Activated naive CD8-positive, alpha-beta T cell (primary cell): ENCODE measurements at regions not wholly inside any gene's neighbourhood (a gene's known extent, or its start where the extent isn't known, plus 50 kb on each side); places are given as distances from the start of the nearest gene placed in this dataset.

Experiments used
- H3K27ac Mint-ChIP-seq: one replicate; pipeline ENCODE4 v1.8.0; 2021; ENCODE audit warnings: mixed read lengths
- H3K27me3 Mint-ChIP-seq: one replicate; pipeline ENCODE4 v1.8.0; 2021; ENCODE audit warnings: mixed read lengths
- H3K36me3 Mint-ChIP-seq: one replicate; pipeline ENCODE4 v1.8.0; 2021; ENCODE audit warnings: mixed read lengths
- H3K4me1 Mint-ChIP-seq: one replicate; pipeline ENCODE4 v1.8.0; 2021; ENCODE audit warnings: low read depth, mixed read lengths
- H3K4me3 Mint-ChIP-seq: one replicate; pipeline ENCODE4 v1.8.0; 2021; ENCODE audit warnings: mild to moderate bottlenecking, mixed read lengths
- H3K9me3 Mint-ChIP-seq: one replicate; pipeline ENCODE4 v1.8.0; 2021; ENCODE audit warnings: low read depth, mixed read lengths

DNA sequence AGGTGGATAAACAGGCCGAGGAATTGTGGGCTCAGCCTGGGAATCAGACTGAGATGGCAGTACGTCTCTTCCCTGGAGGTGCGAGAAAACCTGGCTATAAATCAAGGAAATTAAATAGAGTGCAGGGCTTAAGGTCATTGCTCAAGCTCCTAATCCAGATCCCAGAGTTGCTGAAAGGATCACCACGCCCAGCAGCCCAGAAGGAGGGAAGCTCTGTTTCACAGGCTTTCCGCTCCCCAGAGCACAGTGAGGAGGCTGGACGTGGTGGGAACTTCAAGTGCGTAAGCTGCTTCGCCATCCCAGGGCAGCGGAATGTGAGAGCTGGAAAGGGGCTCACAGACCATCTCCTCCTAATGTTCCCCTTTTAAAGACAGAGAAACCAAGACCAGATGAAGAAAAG lies 651.6 kb upstream of the TBX3 start:
- Mint-ChIP-seq H3K36me3 (no peaks in the 10 kb centered on the region), H3K27ac (no peak overlapping the region), H3K27me3 (no peaks in the 10 kb centered on the region), H3K4me3 (no peak overlapping the region), H3K9me3 (no peaks in the 10 kb centered on the region), H3K4me1 (no peaks in the 10 kb centered on the region)

DNA sequence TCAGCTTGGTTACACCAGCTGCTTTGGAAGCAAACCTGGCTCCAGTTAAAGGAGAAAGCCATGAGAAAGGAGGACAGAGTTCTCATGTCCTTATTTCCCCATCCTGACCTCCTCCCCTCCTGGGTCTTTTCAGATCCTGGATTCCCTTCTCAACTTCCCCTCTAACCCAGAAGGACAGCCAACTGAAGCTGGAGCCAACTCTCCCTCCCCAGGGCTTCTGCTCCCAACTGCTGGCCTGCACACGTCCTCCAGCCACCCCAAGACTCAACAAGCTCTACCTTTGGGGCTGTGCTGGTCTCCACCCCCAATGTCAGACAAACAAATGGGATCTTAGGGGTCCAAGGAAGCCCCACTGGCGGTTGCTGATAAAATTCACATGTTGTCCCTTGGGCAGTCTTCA lies 651.1 kb upstream of the TBX3 start:
- H3K4me3 Mint-ChIP-seq: no peak overlapping the region
- no peaks in the 10 kb centered on the region for H3K9me3 Mint-ChIP-seq
- H3K36me3 Mint-ChIP-seq: no peaks in the 10 kb centered on the region
- no peak overlapping the region for H3K27ac Mint-ChIP-seq
- no peaks in the 10 kb centered on the region for H3K27me3 Mint-ChIP-seq
- no peaks in the 10 kb centered on the region for H3K4me1 Mint-ChIP-seq

DNA sequence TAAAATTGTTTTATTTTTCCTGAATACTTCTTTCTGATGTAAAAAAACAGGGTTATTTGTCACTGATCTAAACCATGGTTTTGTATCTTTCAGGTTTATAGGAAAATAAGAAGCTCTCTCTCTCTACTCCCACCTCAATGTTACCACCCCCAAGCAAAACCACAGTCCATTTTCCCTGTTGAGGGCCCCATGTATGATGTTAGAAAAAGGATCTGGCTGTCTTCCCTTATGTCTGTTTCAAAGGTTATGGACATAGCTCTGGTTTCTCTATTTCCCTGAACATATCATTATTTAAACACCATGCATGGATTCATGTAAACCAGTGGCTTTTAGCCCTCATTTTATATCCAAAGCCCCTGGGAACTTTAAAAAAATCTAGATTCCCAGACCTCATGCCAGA lies 649.0 kb upstream of the TBX3 start:
- H3K9me3 Mint-ChIP-seq: peaks cover 6% of the 10 kb centered on the region
- H3K4me1 Mint-ChIP-seq: no peaks in the 10 kb centered on the region
- no peak overlapping the region for H3K27ac Mint-ChIP-seq
- H3K36me3 Mint-ChIP-seq: no peaks in the 10 kb centered on the region
- H3K27me3 Mint-ChIP-seq: no peaks in the 10 kb centered on the region
- no peak overlapping the region for H3K4me3 Mint-ChIP-seq

DNA sequence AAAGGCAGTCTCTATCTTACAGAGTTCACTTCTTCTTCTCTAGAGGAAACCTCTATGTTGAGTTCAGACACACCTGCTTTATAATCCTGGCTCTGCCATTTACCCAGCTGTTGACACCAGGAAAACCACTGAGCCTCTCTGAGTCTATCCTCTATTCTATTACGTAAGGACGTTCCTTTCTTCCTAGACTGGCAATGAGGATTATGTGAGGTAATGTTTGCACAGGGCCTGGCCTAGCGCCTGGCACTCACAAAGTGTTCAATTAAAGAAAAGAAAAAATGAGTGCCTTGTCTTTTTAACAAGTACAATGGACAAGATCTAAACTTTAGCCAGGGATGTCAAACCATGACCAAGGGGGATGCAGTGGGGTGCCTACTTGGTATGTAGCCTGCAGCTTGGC lies 641.9 kb upstream of the TBX3 start:
- H3K36me3 Mint-ChIP-seq: peaks cover 2% of the 10 kb centered on the region
- H3K4me3 Mint-ChIP-seq: no peak overlapping the region
- H3K4me1 Mint-ChIP-seq: no peaks in the 10 kb centered on the region
- no peak overlapping the region for H3K27ac Mint-ChIP-seq
- peaks cover 24% of the 10 kb centered on the region for H3K9me3 Mint-ChIP-seq
- H3K27me3 Mint-ChIP-seq: peaks cover 2% of the 10 kb centered on the region

DNA sequence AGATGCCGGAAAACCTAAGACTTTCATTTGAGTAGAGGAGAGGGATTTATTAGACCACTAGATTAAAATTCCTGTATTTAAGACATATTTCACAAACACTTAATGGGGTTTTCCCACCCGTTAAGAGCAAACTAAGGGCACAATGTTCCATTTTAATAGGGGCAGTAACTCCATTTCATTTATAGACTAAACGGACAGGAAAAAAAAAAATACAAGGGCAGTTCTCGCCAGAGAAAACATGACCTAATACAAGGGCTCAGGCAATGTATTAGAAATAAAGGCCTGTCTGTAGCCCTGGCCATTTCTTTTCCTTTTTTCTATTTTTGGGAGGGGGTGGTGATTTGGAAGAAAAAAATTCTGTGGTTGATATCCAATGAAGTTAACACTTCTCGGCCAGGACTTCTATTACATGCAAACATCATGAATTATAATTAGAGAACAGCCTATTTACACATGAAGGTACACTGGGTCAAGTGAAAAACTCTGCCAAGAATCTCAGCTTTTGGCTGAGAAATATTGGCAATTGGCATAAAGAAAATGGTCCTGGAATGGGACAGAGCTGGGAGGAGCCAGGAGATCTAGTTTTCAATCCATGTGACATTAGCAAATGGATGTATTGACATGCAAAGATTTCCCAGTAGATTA lies 641.1 kb upstream of the TBX3 start:
- Mint-ChIP-seq H3K36me3 (peaks cover 2% of the 10 kb centered on the region), H3K4me3 (no peak overlapping the region), H3K9me3 (peaks cover 24% of the 10 kb centered on the region), H3K27ac (no peak overlapping the region), H3K4me1 (no peaks in the 10 kb centered on the region), H3K27me3 (peaks cover 2% of the 10 kb centered on the region)

DNA sequence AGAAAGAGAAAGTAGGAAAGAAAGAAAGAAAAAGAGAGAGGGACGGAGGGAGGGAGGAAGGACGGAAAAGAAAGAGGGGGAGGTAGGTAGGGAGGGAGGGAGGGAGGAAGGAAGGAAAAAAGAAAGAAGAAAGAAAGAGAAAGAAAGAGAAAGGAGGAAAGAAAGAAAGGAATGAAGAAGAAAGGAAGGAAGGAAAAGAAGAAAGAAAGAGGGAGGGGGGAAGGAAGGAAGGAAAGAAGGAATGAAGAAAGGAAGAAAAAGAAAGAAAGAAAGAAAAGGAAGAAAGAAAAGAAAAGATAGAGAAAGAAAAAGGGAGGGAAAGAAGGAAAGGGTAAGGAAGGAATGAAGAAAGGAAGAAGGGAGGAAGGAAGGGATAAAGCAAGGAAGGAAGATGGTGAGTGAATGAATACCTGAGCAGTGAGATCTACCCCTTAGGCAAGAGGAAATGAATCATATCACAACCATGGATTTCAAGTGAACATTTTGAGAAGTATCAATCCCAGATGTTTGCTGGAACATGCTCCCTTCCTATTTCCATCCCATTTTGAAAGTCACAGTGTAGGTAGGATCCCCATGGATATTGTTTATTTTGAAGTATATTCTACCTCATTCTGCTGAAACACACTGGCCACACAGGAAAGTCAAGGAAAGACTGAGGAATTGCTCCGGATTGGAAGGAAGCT lies 639.4 kb upstream of the TBX3 start:
- no peaks in the 10 kb centered on the region for H3K4me1 Mint-ChIP-seq
- H3K9me3 Mint-ChIP-seq: peaks cover 18% of the 10 kb centered on the region
- H3K4me3 Mint-ChIP-seq: no peak overlapping the region
- H3K27me3 Mint-ChIP-seq: peaks cover 2% of the 10 kb centered on the region
- peaks cover 2% of the 10 kb centered on the region for H3K36me3 Mint-ChIP-seq
- no peak overlapping the region for H3K27ac Mint-ChIP-seq

DNA sequence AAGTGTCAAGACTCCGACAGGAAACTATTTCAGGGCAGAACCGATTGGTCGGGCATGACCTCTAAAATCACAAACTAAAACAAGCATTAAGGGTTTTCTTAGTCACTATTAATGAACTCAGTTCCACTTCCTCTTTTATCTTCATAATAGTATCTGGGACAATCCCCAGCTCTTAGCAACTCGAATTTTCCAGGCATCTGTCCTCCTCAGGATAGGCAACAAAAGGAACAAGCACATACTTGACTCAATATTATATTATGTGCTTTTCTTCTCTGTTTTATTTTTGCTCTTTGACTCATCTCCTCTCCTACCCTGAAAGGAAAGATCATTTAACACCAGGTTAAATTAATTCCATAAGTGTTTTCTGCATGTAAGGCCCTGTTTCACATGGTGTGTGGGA lies 638.3 kb upstream of the TBX3 start:
- no peak overlapping the region for H3K27ac Mint-ChIP-seq
- H3K27me3 Mint-ChIP-seq: peaks cover 2% of the 10 kb centered on the region
- H3K36me3 Mint-ChIP-seq: peaks cover 2% of the 10 kb centered on the region

DNA sequence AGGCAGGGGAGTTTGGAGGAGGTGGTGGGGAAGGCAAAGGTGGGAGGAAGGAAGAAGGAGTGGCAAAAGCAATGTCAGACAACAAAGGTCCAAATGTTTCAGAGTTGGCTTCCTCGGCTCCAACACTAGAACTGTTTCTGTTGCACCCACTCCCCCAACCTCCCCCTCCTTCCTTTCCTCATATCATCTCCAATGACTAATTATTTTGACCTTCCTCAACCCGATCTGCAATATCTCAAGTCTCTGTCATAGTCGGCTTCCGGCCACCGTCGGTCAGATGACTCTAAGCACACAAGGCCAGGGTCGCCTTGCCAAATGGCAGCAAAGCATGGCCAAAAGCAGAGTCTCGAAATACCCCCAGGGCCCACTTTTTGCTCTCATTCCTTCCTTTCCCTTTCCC lies 637.0 kb upstream of the TBX3 start:
- H3K9me3 Mint-ChIP-seq: peaks cover 11% of the 10 kb centered on the region
- peaks cover 2% of the 10 kb centered on the region for H3K36me3 Mint-ChIP-seq
- H3K27ac Mint-ChIP-seq: no peak overlapping the region
- H3K27me3 Mint-ChIP-seq: peaks cover 2% of the 10 kb centered on the region
- no peak overlapping the region for H3K4me3 Mint-ChIP-seq
- no peaks in the 10 kb centered on the region for H3K4me1 Mint-ChIP-seq

More for the DNA sequence above, 638.3 kb upstream of the TBX3 start:
- H3K4me1 Mint-ChIP-seq: no peaks in the 10 kb centered on the region
- no peak overlapping the region for H3K4me3 Mint-ChIP-seq
- peaks cover 11% of the 10 kb centered on the region for H3K9me3 Mint-ChIP-seq

DNA sequence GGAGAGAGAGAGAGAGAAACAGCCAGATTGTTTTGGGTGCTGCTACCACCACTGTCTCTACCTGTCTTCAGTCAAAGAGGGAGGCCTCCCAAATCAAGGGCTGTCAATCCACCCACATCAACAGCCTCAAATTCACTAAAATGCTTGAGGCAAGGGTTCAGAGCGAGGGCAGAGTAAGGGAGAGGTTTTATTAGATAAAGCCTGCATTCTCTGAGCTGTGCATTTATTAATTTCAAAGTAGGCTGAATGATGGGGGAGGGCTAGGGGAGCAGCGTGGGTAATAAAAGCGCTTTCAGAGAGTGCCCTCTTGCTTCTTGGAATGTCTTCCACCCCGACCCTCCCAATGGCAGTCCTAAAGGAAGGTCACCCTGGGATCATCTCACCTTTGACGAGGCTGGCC lies 636.5 kb upstream of the TBX3 start:
- no peak overlapping the region for H3K4me3 Mint-ChIP-seq
- H3K27me3 Mint-ChIP-seq: peaks cover 2% of the 10 kb centered on the region
- peaks cover 2% of the 10 kb centered on the region for H3K36me3 Mint-ChIP-seq
- no peak overlapping the region for H3K27ac Mint-ChIP-seq
- peaks cover 11% of the 10 kb centered on the region for H3K9me3 Mint-ChIP-seq
- no peaks in the 10 kb centered on the region for H3K4me1 Mint-ChIP-seq

DNA sequence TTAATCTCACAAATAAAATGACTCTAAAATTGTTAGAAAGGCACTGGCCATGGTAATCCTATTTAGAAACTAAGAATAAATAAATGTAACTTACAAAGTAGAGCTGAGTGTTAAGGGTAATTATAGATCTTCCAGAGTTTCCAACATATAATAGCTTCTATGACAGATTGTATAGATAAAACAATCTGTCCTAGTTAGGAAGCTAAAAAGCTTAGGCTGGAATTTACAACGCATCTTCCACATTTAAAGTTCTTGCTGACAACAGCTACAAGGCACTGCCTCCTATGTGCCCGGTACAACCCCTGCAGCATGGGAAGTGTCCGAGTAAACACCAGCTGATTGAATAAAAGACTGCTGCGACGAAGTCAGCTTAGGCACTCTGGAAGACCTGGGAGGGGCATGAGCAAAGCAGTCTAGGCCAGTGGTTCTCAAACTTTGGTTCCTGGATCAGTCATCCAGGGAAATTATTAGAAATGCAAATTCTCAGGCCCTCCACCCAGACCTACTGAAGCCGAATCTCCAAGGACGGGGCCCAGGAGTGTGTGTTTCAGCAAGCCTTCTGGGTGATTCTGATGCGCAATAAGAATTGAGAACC lies 635.6 kb upstream of the TBX3 start:
- peaks cover 2% of the 10 kb centered on the region for H3K36me3 Mint-ChIP-seq
- peaks cover 6% of the 10 kb centered on the region for H3K9me3 Mint-ChIP-seq
- H3K27me3 Mint-ChIP-seq: peaks cover 2% of the 10 kb centered on the region

DNA sequence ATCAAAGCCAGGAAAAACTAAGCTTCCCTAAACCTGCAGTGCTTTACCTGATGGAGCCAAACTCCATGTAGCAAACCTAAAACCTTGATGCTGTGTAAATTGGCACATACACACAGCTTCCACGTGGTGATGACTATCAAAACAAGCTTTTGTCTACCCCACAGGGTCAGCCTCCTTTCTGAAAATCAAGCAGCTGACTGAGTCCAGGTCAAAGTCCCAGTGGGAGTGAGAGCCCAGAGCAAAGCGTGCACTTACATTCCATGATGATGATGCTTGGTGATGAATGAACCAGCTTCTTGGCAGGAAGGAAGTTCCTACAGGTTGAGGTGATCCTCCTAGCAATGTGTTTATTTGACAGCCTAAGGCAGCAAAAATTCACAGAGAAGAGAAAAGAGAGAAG lies 630.0 kb upstream of the TBX3 start:
- Mint-ChIP-seq H3K27me3 (peaks cover 3% of the 10 kb centered on the region), H3K36me3 (no peaks in the 10 kb centered on the region), H3K4me3 (no peak overlapping the region), H3K4me1 (no peaks in the 10 kb centered on the region), H3K27ac (no peak overlapping the region), H3K9me3 (peaks cover 5% of the 10 kb centered on the region)

More for the DNA sequence above, 635.6 kb upstream of the TBX3 start:
- Mint-ChIP-seq H3K4me1 (no peaks in the 10 kb centered on the region), H3K27ac (no peak overlapping the region), H3K4me3 (no peak overlapping the region)

DNA sequence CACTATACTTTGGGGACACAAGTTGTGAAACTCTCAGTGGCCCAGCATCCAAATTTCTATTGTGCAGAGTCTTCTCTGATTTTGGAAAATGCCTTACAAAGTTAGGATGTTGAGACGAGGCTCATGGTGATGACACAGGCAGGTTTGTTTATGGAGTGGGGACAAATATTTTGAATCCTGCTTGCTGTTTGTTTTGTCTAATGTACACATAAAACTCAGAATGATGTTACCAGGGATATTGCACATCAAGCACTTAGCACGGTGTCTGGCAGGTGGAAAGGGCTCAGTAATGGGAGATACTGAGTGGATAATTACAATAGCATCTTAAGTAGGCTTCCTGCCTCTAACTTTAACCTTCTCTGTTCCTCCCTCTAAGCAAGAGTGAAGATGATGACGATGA lies 628.9 kb upstream of the TBX3 start:
- Mint-ChIP-seq H3K9me3 (peaks cover 5% of the 10 kb centered on the region), H3K4me3 (no peak overlapping the region), H3K4me1 (no peaks in the 10 kb centered on the region), H3K36me3 (no peaks in the 10 kb centered on the region), H3K27me3 (peaks cover 3% of the 10 kb centered on the region), H3K27ac (no peak overlapping the region)

DNA sequence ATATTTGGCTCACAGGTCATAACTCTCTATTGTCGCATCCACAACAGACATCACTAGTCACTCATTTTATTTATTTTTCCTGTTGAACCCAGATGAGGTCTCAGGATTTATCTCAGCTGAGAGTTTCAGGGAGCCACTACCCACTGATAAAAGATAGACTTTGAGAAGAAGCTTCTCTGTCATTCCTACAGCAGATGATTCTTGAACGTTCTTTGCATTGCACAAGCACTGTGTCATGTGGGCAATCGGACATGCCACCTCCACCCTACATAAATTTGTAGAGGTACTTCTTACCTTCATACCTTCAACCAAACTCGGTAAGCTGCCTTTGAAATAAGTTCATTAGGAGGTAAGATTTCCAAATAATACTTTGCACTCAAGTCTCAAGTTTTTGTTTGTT lies 627.9 kb upstream of the TBX3 start:
- Mint-ChIP-seq H3K4me1 (no peaks in the 10 kb centered on the region), H3K4me3 (no peak overlapping the region), H3K27me3 (peaks cover 3% of the 10 kb centered on the region), H3K36me3 (no peaks in the 10 kb centered on the region), H3K27ac (no peak overlapping the region), H3K9me3 (peaks cover 5% of the 10 kb centered on the region)

DNA sequence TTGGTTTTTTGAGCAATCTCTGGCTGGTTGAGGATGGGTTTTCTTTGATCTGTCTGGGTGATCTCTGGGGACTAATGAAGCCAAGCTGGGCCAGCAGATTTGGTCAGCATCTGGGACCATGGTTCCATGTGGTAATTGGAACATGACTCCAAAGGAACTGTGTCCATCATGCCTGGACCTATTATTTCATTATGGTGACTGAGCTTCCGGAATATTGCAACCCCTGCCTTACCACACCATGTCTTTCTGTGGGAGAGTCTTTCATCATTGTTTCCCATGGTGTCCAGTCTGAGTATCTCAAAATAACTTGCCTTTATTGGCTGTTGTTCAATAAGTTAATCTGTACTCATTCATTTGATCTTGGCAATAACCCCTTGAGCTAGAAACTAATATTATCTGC lies 624.9 kb upstream of the TBX3 start:
- Mint-ChIP-seq H3K27ac (no peak overlapping the region), H3K36me3 (no peaks in the 10 kb centered on the region), H3K9me3 (peaks cover under 1% of the 10 kb centered on the region), H3K4me1 (no peaks in the 10 kb centered on the region), H3K27me3 (peaks cover 3% of the 10 kb centered on the region), H3K4me3 (no peak overlapping the region)

DNA sequence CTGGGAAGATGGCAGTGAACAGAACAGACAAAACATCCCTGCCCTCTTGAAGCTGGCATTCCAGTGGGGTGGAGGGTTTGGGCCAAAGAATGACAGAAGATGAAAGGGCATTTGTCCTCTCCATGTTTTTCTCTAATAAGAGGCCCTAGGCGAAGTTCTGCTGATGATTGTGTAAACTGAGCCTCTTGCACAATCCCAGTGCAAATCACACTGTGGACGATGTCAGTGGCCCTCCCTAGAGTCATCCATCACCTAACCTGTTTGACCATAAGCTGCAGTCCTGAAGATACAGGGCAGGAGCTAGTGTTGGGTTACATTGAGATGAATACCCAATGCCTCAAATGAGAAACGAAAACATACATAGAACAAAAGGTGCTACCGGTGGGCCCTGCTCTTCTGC lies 622.4 kb upstream of the TBX3 start:
- no peak overlapping the region for H3K4me3 Mint-ChIP-seq
- no peaks in the 10 kb centered on the region for H3K36me3 Mint-ChIP-seq
- peaks cover 3% of the 10 kb centered on the region for H3K27me3 Mint-ChIP-seq
- peaks cover 4% of the 10 kb centered on the region for H3K9me3 Mint-ChIP-seq
- H3K27ac Mint-ChIP-seq: no peak overlapping the region
- H3K4me1 Mint-ChIP-seq: no peaks in the 10 kb centered on the region

DNA sequence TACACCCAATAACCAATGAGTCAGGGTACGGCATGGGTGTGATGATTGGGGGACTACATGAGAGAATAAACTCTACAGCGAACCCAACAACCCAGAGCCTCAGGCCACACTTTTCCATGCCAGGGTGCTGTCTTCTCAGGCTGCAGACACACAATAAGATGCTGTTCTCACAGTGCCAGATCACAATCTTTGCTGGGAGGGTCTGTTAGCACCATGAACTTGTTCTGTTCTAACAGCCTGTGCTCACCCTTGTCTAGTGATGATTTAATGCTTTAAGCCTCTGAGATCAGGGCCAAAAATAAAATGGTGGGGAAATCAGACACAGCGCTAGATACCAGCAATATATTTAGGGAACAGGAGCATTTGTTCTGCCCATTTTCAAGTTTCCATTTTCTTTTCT lies 621.9 kb upstream of the TBX3 start:
- no peak overlapping the region for H3K4me3 Mint-ChIP-seq
- no peaks in the 10 kb centered on the region for H3K4me1 Mint-ChIP-seq
- H3K36me3 Mint-ChIP-seq: no peaks in the 10 kb centered on the region
- peaks cover under 1% of the 10 kb centered on the region for H3K27me3 Mint-ChIP-seq
- peaks cover 4% of the 10 kb centered on the region for H3K9me3 Mint-ChIP-seq
- no peak overlapping the region for H3K27ac Mint-ChIP-seq
